NCI-H1105 treated with DMSO at 0.1 percent for 48 hours (cell line): ENCODE measurements at regions not wholly inside any gene's neighbourhood (a gene's known extent, or its start where the extent isn't known, plus 50 kb on each side); places are given as distances from the start of the nearest gene placed in this dataset.
"Not testable (repeated sequence)": the region's sequence is repeated elsewhere in the genome, so short reads cannot be mapped to it uniquely, and the experiment has no call there.

Source experiments
- DNase-seq: peaks from one replicate; lab custom pipeline; 2025; lab: John Stamatoyannopoulos, UW

DNA sequence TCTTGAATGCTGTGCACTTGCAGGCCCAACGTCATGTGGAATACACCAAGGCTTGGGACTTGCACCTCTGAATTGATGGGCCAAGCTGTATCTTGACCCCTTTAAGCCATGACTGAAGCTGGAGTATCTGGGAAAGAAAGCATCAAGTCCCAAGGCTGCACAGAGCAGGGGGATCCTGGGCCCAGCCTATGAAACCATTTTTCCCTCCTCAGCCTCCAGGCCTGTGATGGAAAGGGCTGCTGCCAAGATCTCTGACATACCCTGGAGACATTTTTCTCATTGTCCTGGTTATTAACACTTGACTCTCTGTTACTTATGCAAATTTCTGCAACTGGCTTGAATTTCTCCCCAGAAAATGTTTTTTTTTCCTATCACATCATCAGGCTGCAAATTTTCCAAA, 174.0 kb upstream of the SNX2 start:
- DNase-seq = no peak

GRCh38 chr5:122602700-122603099, 172.2 kb upstream of the SNX2 start:
- DNase-seq = no peak

- DNase-seq = no peak
Measured at GRCh38 chr5:122605236-122605635, 169.6 kb upstream of the SNX2 start.

DNA sequence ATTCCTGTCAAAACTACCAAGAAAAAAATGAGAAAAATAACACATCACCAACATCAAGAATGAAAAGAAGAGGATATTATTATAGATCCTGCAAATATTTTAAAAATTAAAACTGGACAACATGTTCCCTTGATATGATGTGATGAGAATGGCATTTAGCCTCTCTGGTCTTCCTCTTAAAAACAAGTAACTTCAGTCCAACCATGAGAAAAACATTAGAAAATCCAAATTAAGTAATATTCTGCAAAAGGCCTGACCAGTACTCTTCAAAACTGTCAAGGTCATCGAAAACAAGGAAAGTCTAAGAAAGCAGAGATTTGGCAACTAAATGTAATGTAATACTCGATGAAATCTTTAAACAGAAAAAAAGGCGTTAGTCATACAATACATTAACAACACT, 167.1 kb upstream of the SNX2 start:
- DNase-seq = no peak

- no peak for DNase-seq
Measured at GRCh38 chr5:122608222-122608621, 166.7 kb upstream of the SNX2 start.

- no peak for DNase-seq
Measured at GRCh38 chr5:122611406-122611805, 163.5 kb upstream of the SNX2 start.

- no peak for DNase-seq
Measured at GRCh38 chr5:122612901-122613300, 162.0 kb upstream of the SNX2 start.

DNA sequence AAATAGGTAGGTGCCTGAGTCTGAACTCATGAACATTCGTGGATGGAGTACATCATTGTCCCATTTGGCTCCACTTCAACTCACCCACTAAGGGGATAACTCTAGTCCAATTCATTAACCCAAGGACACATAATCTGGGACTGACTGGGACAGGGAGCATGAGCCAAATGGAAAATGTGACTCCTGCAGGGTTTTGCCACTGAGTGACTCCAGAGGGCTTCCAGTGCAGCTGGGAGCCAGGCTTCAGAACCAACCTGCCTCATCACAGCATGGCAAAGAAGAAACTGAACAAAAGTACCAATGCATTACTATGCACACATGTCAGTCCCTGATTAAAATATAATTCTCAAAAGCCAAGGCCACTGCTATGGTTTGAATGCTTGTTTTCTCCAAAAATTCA, 159.7 kb upstream of the SNX2 start:
- no peak for DNase-seq

GRCh38 chr5:122615832-122616231, 159.0 kb upstream of the SNX2 start:
- no peak for DNase-seq

DNA sequence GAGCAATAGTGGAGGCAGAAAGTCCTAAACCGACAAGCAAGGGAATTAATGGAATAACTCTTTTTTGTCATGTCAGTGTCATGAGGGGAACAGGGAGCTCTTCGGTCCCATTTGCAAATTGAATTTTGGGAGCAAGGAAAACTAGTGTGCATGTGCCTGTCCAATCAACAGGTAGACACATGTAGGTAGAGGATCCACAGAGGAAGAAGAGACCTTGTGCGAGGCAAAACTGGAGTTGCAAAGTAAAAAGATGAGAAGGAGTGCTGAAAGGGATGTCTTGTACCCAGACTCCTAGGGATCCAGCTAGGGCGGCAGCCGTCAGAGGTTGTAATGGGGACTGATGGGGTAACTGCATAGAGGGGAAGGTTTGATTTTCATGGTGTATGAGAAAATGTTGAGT, 156.8 kb upstream of the SNX2 start:
- not testable (repeated sequence) for DNase-seq

- not testable (repeated sequence) for DNase-seq
Measured at GRCh38 chr5:122620768-122621167, 154.1 kb upstream of the SNX2 start.

- DNase-seq = not testable (repeated sequence)
Measured at GRCh38 chr5:122628714-122629113, 146.2 kb upstream of the SNX2 start.

DNA sequence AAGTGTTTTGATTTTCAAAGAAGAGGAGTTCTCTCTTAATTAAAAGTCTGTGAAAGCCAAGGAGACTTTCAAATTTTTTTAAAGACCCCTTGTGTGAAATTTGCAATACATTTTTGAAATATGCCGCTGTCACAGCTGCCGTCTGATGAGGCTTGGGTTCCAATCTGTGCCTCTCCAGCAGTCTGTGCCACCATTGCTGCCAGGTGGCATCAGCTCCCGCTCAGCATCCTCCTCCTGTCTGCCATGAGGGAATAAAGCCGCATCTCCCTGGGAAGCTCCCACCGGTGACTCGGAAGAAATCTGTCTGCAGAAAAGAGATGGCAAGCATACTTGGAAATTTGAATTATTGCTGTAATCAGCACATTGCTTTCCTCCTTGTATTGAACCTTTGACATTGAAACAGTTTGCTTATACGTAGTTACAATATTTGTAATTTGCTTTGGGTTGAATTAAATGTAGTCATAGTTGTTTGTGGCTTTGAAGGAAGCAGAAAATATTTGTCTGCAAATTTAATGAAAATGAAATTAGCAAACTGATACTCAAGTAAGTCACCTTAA, 145.7 kb upstream of the SNX2 start:
- DNase-seq = no peak

GRCh38 chr5:122638581-122638980, 136.3 kb upstream of the SNX2 start:
- DNase-seq = no peak

- no peak for DNase-seq
Measured at GRCh38 chr5:122639033-122639432, 135.8 kb upstream of the SNX2 start.

DNA sequence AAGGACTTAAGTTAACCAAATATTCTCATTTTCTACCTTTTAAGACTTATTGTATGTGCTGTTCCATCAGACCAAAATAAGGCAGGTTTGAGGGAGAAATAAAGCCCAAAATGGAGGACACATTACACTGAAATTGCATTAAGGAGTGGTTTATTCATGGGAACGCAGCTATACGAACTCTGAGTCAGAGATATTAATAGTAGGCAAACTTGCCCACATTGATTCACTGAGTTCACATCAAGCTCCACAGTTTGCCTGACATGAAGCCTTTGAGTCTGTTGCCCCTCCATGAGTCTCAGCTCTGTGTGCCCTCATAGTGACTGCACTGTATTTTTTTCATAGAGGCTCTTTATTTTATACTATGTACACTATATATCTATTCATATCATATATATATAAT, 135.0 kb upstream of the SNX2 start:
- no peak for DNase-seq

DNA sequence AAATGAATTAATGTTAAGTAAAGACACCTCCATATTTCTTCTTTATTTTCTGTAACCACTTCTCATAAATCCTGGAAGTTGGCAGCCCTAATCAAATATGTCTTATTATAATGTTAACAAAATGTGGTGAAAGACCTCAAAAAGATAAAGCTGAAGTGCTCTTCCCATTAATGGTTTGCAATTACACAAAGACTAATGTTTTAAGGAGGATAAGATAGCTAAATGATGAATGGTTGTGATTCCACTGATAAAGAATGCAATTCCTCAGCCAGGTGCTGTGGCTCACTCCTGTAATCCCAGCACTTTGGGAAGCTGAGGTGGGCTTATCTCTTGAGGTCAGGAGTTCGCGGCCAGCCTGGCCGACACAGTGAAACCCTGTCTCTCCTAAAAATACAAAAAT, 125.8 kb upstream of the SNX2 start:
- DNase-seq = no peak

DNA sequence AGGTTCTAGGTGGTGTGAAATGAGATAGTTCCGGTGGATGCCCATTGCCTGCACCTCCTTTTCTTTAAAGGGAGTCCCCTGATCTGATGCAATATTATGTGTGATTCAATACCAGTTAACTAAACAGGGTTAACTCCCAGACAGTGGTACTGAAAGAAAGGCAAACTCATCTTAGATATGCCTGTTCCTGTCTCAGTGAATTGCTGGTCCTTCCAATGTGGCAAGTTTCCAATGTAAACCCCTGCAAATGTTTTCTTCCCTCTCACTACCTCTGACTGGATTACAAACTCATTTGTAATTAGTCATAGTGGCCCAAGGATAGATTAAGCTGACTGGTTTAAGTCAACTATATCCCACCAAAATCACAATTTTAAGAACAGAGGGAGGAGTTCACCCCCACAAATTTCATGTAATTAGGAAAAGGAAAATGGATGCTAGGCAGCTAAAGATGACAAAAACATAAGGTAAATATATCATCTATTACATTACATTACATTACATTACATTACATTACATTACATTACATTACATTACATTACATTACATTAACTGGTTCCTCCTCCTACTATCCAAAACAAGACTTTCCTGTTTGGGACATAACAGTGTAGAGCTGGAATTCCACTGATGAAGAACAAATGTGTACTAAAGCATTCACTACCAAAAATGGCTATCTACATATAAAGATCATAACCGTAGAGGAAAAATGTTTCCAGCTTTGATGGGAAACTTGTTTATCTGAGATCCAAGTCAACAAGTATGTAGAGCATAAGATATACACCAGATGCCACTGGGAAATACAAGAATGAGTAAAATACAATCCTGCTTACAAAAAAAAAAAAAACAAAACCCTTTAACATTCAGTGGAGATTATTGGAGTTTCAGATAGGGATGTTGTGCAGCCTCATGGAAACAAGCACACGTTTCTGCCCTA, 121.5 kb upstream of the SNX2 start:
- no peak for DNase-seq

DNA sequence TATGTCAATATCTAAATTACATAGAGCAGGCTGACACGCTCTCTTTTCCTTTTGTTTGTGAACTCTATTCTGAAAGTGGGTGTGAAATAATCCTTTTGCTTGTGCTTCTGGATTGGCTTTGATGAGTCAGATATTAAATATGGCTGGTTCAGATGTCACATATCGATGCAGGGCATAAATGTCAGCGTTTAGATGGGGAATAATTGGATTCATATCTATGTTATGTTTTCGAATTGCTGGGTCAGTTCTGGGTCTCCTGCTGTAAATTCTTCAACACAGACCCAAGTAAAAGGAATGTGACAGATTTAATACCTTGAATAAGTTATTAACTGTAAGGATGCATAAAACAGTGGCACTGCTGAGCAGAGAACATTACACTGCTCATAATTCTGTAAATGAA, 118.7 kb upstream of the SNX2 start:
- no peak for DNase-seq

DNA sequence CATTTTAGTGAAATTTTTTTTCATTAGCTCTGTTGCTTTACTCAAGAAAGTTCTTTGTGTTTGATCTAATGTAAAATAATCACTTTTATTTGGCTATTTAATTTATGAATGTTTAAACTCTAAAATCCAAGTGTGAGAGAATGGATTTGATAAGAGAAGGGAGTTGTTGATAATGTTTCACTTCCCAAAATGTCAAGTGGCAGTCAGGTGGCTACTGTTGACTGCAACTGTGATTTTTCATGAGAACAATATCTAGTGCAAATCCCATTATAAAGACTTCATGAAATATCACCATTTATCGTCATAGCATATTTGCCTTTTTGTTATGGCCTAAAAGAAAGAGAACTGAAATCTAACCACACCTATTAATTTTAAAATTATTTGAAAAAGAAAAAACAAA, 118.3 kb upstream of the SNX2 start:
- DNase-seq = no peak

GRCh38 chr5:122661496-122662180, 113.2 kb upstream of the SNX2 start:
- no peak for DNase-seq

GRCh38 chr5:122665051-122665450, 109.8 kb upstream of the SNX2 start:
- DNase-seq = no peak

DNA sequence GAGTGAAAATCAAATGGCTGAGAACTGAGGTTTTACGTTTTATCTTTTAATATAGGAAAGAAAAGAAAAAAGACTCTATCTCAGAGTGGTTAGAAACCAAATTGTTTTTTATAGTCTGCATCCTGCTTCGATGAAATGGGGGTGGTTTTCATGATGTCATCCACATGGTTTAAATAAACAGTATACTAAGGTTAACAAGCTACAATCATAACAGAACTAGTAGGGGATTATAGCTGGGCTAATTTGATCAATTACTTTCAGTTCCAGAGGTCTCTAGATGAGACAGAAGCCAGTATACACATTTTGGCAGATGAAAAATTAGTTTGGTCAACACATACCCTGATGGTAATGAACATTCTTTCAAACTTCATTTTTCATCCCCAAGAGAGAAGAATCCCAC, 106.3 kb upstream of the SNX2 start:
- DNase-seq = no peak
